ENCODE measurements at regions not wholly inside any gene's neighbourhood (a gene's known extent, or its start where the extent isn't known, plus 50 kb on each side); places are given as distances from the start of the nearest gene placed in this dataset.
"Not testable (repeated sequence)": the region's sequence is repeated elsewhere in the genome, so short reads cannot be mapped to it uniquely, and the experiment has no call there.

DNA sequence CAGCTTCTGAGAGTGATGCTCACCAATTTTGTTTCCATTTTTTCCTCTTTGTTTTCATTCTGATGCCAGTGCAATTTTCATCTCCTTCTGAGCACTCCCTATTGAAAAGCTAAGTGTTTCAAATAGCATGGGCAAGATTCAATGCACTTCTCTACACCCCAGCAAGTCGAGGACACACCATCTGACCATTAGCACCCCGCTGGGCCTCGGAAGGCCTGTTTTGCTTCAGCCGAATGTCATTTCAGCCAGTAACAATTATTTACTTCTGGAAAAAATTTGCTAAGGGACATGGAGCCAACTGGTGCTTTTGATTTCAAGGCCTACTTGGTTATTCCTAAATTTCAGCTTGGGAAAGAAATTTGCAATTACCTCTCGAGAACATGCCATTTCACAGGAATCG is 392.4 kb downstream of the RNF144A start:
- DNase-seq = no peak

DNA sequence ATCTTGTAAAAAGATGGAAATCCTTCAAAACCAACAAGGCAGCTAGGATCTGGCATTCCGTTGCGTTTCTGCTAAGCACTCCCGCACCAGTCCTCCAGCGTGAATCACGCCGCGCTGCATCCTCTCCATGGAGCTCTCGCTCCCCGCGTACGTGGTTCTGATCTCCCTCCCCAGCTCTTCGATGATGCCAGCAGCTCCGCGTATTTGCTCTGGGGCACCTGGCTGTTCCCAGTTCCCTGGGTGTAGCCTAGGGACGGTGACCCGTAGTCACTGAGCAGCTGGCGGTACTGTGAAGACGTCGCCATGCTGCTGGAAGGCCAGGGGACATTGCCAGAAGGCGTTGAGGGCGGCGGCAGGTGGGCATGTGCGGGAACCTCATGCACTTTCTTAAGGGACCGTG is 407.5 kb downstream of the RNF144A start:
- no peak for DNase-seq

DNA sequence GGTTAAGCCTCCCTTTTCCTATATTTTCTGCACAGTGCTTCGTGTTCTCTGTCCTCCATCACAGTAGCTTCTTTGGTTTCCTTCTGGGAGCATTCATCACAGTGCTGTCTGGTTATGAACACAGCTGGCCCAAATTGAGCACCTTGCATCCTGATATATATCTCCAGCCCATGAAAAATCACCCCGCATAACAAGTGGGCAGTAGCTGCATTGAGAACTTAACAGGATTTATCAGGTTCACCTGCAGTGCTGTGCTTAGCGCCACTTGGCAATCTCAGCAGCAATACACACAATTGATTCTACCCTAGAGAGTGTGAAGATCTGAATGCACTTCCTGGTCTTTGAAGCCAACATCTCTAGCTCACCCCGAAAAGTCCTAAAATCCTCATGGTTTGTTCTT is 408.0 kb downstream of the RNF144A start:
- no peak for DNase-seq

DNA sequence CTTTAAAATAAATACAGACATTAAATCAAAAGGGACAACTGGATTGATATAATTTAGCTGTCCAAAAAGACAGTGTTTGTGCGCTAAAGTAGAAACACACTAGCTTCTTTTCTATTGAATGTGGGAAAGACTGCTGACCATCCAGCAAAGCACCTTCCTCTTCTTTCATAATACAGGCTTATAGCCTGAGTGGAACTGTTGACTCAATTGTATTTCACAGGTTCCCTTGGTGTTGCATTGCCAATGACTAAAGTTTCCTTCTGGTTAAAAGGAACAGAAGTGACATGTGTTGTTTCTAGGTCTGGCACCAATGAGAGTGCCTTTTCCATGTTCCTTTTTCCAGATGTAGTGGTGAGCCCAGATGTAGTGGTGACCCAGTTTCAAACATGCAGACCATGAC is 412.3 kb downstream of the RNF144A start:
- DNase-seq = no peak

DNA sequence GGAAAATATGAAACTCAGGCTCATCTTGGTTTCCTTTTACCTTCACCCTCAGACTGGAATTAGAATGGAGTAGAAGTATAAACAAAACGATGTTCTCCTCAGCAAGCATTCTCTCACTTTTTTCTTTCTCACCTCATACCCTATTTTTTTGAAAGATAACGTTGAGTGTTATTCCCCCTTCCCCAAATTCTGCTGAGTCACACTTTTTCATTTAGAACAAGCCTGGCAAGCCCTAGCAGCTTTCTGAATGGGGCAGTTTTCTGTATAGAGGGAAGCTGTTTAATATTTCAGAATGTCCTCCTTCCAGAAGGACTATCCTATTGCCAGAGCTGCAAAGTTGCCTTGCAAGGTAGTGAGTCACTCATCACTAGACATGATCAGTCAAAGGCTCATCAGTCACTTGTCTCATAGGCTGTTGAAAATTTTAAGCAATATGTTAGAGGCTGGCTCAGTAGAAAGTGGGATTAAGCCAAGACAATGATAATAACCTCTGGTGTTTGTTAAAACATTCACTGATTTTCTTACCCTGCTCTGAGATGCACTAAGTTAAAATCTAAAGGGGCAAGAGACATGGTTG is 416.1 kb downstream of the RNF144A start:
- peak; percentile 4 for DNase-seq

DNA sequence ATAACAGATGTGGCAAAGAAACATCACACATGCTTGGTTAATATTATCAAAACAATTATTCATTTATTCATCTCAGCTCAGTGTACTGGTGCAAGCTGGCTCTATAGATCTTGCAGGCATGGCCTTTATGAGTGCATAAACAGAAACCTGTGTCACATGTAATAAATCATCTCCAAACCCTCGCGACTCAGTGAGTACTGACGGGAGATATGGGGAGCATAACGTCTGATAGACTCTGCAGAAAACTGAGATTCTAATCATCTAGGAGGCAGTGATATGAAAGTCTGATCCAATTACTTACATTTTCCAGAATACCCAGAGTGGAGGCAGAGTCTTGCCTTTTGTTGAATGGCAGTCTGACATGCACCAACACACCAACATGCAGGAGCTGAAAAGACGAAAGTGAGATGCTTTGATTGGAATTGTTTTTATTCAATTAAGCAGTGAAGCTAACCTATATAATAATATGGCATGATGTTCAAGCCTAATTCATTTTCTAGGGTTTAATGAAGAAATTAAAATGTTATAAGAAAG is 416.8 kb downstream of the RNF144A start:
- no peak for DNase-seq

DNA sequence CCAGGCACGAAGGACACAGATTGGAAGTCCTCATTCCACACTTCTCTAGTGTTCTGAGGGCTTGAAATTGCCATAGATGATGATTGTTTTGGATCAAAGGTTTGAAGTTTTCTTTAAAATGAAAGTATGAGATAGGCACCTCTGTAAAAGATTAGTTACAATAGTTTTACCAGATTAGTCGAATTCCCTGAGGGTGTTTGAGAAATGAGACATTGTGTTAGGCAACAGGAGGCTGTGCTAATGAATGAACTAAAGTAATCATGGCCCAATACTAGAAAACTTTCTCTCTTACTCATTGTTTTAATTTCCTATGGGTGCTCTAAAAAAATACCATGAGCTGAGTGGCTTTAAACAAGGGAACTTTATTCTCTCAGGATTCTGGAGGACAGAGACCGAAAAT is 421.7 kb downstream of the RNF144A start:
- DNase-seq = no peak

DNA sequence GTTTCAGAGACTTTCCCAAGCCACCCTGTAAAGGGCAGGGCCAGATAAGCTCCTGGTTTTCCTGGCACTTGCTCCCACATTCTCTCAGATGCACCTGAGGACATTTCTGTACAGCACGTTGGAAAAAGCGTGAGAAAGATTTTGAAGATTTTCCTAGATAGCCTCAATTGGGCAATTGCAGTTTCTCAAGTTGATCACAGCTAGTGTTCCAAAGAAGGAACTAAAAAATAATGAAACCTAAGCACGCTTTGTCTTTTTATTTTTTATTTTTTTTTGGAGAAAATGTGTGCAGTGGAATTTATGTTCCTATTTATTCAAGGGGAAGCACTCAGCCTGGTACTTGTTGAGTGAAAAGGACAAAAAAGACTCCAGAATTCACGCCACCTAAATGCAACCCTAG is 429.1 kb downstream of the RNF144A start:
- no peak for DNase-seq

DNA sequence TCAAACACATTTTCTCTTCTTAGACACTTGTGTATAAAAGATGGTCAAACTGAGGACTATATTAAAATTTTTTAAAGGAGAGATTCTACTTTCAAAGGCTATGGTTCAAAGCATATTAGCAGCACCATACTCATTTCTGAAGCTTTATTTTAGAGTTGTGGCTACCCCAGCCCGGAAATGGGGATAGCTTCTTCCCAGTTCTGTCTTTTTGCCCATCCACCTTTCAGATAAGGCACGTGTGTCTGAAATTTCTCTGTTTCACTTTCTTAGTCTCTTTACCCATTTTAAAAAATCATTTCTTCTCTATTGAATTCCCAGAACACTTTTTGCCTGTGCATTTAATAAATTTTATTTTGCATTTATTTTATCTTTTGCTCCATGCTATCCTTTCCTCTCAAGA is 431.5 kb downstream of the RNF144A start:
- no peak for DNase-seq

DNA sequence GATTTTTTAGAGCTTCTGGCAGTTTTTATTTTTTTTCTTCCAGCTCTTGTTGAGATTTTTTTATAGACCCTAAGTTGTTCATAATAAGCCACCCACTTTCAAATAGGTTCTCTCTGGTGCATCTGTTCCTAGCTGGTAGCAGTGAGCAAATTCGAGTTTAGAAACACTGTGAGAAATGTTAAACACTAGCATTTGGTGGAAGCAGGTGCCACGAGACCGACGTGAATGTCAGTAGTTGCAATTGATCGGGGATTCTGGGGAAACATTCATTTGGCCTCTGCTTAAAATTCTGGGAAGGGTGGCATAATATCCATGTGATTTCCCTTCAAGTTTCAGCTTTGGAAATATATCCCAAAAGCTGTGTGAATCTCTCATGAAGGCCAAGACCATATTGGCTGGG is 435.0 kb downstream of the RNF144A start:
- DNase-seq = no peak

DNA sequence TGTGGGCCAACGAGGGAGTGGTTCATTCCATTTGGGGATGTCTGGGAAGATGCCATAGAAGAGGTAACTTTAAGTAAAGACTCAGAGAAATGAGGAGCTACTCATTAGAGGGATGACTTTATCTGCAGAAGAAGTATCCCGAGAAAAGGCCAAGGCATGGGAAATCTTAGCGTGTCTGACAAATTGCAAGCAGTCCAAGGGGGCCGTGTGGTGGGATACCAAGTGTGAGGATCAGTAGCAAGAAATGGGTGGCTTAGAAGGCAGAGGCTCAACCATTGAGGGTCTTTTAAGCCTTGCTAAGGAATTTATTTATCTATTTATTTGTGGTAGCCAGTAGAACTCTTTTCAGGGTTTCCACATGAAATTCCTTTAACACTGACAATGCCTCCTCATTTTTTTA is 436.4 kb downstream of the RNF144A start:
- no peak for DNase-seq

DNA sequence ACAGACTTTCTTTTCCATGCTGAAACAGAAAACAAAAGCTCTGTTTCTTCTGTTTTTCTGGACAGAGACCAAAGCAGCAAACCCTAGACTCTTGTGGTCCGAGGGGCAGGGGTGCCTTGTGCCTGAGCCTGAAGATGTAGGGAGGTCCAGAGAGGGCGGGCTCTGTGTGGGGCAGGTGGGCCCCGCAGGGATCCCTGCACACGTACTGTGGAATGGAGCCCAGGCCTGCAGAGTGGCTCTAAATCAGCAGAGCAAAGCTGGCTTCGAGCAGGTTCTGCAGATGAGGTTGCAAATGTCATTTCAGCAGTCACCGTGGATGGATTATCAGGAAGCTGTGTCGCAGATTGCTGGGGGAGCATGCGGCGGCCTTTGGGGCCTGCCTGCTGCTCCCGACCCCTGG is 438.6 kb downstream of the RNF144A start:
- no peak for DNase-seq

DNA sequence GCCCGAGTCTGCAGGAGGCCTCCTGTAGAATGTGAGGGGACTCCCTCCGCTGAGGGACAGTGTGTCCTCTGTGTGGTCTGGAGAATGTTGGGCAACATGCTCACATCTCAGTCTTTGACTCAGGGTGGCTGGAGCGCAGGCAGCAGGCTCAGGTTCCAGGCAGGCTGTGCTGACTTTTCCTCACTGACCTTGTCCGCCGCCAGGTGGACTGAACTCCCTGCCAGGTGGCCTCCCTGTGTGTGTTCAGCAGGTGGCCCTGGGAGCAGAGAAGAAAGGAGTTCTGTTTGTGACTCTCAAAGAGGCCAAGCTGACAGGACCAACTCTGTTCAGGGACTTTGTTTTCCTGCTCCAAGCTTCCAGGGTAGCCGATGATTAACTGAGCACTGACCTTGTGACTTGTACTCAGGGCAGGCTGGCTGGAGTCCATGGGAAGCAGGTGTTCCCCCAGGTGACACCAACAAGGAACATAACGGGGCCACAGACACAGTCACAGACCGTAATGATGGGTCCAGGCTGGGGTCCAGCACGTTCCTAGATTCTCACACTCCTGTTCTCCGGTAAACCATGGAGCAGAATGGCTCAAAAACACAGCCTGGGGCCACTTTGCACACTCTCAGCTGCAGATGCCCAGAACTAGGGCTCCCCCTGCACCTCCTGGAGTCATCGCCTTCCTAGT is 439.8 kb downstream of the RNF144A start:
- no peak for DNase-seq

DNA sequence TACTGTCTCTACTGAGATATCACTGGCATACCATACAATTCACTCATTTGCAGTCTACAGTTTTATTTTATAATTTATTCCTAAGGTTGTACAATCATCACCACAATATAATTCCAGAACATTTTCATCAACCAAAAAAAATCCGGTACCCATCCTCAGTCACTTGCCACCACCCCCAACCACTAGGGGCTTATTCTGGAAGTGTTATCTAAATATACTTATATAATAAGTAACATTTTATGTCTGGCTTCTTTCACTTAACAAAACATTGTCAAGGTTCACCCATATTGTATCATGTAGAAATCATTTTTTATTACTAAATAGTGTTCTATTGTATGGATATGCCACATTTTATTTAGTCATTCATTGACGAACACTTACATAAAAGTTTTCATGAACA is 440.8 kb downstream of the RNF144A start:
- DNase-seq = no peak

DNA sequence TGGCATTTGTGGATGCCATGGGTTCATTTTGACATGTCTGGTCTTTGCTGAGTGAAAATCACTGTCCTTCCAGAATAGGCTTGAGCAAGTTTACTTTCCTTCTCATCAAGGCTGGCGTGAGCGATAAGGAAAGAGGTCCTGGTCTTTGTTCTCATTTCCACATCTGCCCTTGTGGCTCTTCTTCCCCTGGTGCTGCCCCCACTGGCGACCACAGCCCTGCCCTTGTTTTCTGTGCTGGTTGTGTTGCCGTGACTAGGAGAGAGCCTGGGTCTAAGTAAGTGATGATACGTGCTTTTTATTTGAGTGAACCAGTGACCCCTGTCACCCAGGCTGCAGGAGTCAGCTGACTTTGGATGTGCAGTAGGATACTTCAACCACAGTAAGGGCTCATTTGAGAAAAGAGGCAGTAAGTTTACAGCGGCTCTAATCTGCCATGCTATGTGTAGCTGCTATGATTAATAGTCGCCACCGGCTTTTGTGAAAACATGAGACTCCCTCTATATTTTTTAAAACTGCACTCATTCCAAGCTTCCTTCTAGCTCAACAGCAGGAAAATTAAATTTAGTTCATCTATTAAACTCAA is 441.7 kb downstream of the RNF144A start:
- DNase-seq = no peak

DNA sequence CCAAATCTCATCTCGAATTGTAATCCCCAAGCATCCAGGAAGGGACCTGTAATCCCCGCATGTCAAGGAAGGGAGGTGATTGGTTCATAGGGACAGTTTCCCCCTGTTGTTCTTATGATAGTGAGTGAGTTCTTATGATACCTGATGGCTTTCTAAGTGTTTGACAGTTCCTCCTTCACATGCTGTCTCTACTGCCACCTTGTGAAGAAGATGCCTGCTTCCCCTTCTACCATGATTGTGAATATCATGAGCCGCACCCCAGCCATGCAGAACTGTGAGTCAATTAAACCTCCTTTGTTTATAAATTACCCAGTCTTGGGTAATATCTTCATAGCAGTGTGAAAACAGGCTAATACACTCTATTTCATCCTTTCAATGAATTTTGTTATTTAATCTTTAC is 446.7 kb downstream of the RNF144A start:
- peak; percentile 10 for DNase-seq

DNA sequence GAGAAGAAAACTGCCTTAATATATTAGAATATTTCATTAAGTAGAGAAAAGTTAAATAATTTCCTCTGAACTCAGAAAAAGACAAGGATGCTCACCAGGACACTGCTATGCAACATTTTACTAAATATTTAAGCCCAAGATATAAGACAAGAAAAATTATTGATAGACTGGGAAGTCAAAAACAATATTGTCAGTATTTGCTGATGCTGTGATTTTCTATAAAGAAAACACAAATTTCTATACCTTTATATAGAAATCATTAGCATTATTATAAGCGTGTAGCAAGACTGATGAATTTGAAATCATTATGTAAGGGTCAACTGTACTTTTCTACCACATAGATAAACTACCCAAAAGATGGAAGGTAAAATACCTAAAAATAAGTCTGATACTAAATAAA is 451.0 kb downstream of the RNF144A start:
- DNase-seq = no peak

DNA sequence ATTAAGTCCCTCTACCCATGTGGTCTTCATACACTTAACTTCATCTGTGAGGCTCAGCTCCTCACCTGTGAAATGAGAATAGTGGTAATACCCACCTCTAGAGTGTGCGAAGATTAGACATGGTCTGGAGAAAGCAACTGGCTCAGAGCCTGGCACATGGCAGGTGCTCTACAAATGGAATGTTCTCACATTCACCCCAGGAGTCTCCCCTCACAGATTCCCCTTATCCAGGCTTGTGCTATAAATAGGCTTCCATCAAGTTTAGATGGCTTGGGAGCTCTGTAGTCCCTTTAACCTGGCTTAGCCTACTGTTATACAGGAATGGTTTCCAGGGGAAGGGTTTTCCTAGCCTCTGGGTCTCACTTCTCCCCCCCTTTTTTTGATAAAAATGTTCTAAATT is 455.9 kb downstream of the RNF144A start:
- no peak for DNase-seq

DNA sequence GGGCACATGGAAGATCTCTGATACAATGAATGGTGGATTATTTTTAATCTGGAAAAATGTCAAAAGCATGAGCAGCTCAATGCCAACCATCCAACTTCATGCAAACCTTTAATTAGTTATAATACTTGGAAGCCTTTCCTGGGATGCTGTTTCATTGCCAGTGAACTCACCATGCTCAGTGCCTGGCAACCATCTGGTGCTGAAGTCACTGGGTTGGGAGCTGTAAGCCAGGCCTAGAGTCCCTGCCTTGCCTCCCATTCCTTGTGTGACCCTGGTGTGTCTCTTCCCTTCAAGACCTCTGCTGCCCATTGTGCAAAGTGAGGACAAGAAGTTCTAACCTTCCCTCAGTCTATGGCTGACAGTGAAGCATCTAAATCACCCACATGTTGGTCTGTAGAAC is 458.7 kb downstream of the RNF144A start:
- DNase-seq = no peak

DNA sequence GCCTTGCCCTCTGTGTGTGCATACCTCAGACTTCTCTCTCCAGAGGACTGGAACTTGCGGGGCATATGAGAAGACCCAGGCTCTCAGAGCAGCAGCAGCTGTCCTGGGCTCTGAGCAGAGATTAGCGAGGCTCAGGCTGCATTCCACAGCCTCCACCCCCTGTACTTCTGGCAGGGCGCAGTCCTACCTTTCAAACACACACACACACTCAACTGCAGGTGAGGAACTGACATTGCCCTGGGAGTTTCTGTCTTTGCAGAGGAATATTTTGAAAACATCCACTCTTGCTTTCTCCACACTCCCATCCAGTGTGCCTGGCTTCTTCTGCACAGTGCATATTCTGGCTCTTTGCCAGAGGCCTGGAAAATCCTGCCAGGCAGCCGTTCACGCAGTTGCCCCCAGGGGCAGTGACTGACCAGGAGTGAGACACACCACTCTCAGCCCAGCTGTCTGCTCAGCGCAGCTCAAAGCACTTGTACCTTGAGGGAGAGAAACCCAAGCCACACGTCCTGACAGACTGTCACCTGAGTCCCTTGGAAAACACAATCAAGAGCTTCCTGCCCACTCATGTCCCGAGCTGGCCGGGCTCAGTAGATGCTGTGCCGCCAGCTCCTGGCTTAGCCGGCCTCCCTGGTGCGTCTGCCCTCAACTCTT is 460.8 kb downstream of the RNF144A start:
- no peak for DNase-seq

DNA sequence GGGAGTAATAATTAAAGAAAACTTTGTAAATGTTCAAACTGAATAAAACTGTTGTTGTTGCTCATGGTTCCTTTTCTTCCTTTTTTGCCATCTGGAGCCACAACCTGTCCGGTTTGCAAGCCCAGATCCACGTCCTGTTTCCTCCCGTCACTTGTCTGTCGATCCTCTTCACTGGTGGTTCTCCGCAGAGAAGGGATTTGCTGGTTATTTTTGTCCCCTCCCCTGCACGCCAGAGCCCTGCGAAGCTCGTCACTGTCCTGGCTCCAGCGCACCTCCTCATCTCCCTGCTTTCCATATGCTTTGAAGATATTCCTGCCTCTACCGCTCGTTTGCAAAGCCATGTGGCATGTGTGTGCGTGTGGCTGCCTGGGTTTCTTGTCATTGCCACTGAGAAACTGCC is 461.4 kb downstream of the RNF144A start:
- DNase-seq = no peak

DNA sequence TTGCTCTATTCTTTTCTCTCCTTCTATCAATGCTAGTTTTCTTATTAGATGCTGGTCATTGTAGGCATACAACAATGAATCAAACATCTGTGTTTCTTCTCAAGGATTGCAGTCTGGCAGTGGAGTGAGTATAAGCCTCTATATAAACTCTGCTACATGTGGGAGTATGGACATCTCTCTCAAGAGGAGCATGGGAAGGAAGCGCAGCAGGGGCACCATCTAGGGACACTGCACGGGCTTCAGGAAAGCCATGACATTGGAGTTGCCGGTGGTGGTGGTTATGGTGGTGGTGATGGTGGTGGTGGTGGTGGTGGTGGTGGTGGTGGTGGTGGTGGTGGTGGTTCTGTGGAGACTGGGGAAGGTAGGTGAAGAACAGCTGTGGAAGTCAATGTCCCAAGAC is 462.6 kb downstream of the RNF144A start:
- DNase-seq = peak; percentile 25

DNA sequence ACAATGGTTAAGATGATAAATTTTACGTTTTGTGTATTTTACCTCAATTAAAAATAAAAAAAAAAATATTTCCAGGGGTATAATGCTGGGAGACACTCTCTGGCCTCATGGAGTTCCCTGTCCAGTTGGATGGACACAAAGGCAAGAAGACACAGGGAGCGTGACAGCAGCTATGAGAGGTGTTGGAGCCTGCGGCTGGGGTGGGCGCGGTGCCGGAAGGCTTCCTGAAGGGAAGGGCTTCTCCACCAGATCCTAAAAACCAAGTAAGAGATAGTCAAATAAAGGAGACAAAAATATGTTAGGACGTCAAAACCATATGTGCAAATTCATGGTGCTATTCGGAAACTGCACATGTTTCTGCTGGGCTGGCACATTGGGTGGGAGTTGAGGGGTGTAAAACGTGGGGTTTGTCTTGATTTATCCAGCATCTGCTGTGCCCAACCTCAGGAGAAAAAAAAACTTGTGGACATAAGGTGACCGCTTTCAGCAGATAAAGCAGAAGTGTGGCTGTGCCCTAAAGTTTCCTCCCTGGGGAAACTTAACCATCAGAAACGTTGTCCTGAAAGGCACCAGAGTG is 467.6 kb downstream of the RNF144A start:
- DNase-seq = no peak

DNA sequence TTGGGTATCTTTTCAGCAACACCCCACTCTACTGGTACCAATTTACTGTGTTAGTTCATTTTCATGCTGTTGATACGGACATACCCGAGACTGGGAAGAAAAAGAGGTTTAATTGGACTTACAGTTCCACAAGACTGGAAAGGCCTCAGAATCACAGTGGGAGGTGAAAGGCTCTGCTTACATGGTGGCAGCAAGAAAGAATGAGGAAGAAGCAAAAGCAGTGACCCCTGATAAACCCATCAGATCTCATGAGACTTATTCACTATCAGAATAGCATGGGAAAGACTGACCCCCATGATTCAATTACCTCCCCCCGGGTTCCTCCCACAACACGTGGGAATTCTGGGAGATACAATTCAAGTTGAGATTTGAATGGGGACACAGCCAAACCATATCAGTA is 473.1 kb downstream of the RNF144A start:
- not testable (repeated sequence) for DNase-seq

Measured in hematopoietic multipotent progenitor cell treated with erythropoietin and hydrocortisone succinate and interleukin-3 and kit ligand, for 6 days (in vitro differentiated cells).